EH (cell line): ENCODE measurements at regions not wholly inside any gene's neighbourhood (a gene's known extent, or its start where the extent isn't known, plus 50 kb on each side); places are given as distances from the start of the nearest gene placed in this dataset.
A peak's percentile ranks its signal among the peaks of the same experiment; 100 is the strongest.
"Not testable (repeated sequence)": the region's sequence is repeated elsewhere in the genome, so short reads cannot be mapped to it uniquely, and the experiment has no call there.

Experiments used
- DNase-seq: peaks from one replicate; pipeline ENCODE4 v3.0.0-alpha.2; 2015; ENCODE audit warnings: low read depth

DNA sequence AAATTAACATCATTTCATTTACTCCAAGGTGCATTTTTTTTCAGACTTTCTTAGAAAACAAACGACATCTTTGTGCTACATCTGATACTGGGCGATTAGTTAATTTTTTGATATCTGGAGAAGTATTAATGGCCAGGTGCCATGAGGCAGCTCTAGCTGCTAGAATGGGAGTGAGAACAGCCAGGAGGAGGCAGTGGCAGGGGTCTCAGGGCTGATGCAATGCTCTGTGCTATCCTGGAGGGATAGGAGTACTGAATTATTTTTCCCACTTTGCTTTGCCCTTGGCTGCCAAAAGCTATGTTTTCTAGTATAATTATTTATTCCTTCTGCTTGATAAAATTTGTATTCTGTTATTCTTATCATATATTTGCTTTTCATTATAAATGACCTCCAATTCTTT, 133.6 kb upstream of the NOX3 start:
- no peak for DNase-seq

DNA sequence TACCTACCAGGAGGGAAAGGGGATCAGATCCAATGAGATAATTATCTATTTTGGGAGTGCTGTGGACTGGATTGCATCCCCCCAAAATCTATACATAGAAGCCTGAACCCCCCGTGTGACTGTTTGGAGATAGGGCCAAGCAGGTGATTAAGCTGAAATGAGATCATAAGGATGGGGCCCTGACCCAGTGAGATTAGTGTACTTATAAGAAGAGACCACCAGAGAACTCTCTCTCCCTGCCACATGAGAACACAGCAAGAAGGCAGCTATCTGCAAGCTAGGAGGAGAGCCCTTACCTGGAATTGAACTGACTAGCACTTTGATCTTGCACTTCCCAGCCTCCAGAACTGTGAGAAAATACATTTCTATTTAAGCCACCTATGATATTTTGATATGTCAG, 132.2 kb upstream of the NOX3 start:
- DNase-seq: no peak

DNA sequence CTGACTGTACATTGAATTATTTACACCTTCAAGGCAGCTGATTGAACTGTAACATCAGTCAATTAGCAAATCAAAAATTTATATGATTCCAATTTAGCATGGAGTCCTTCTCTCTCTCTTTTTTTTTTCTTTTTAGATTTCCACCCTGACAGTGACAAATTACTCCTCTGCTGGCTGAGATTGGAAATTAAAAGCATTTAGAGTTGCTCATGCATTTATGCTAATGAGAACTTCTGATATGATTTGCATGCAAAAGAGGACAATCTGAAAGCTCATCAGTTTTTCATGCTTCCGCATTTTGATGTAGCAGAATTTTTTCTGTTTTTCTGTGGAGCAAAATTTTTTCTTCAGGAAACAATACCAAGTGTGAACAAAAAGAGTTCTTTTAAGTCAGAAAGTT, 130.5 kb upstream of the NOX3 start:
- DNase-seq: no peak

DNA sequence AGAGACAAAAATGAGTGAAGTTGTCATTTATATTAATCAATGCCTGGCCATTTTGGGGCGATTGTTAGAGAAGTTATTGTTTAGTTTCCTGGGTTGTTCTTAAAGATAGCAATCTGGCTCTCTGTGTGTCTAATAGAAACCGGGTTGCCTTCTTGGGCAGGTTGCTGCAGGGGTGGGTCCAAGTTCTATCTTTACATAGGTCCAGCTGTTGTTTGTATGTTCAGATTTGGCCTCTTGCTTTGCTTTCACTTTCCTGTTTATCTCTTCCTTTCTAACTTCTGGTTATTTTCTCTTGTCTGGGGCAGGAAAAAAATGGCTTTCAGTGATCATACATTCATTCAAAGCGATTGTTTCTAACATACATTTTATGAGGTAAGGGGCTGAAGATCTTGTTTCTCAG, 128.4 kb upstream of the NOX3 start:
- no peak for DNase-seq

- no peak for DNase-seq
Measured at GRCh38 chr6:155582016-155582991, 126.7 kb upstream of the NOX3 start.

GRCh38 chr6:155580904-155581303, 125.3 kb upstream of the NOX3 start:
- DNase-seq: no peak

- DNase-seq: peak; percentile 57
Measured at GRCh38 chr6:155578251-155578650, 122.6 kb upstream of the NOX3 start.

DNA sequence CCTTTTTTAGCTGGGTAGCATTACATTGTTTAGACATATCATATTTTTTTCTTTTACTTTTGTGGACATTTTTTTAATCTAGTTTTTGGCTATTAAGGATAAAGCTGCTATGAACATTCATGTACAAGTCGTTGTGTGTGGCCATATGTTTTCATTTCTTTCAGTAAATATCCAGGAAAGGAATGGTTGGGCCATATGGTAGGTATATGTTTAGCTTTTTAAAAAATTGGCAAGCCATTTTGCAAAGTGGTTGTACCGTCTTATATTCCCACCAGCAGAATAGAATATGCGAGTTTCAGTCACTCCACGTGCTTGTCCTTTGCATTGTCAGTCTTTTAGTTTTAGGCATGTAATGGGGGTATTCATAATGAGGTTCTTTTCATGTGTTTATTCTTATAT, 106.3 kb upstream of the NOX3 start:
- DNase-seq: no peak

GRCh38 chr6:155561257-155561965, 105.8 kb upstream of the NOX3 start:
- DNase-seq: peak; percentile 32

GRCh38 chr6:155549928-155550327, 94.3 kb upstream of the NOX3 start:
- DNase-seq: no peak

GRCh38 chr6:155549028-155549798, 93.6 kb upstream of the NOX3 start:
- no peak for DNase-seq

DNA sequence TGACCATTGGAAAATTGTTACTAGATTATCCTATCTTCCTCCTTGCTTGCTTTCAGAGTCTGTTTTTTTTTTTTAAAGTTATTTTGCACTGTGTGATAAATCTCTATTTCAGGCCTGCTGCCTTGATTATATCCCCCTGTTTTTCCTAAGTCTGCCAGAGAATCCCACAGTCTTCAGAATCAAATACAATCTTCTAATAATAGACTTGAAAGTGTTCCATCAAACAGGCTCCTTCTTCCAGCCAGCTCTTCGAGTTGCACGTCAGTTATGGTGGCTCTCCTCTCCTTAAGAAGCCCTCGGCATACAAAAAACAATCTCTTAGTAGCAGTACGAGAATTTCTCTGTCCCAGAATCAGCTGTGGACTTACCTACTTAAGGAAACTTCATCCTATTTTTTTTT, 92.9 kb upstream of the NOX3 start:
- DNase-seq: no peak

GRCh38 chr6:155544677-155545076, 89.0 kb upstream of the NOX3 start:
- no peak for DNase-seq

DNA sequence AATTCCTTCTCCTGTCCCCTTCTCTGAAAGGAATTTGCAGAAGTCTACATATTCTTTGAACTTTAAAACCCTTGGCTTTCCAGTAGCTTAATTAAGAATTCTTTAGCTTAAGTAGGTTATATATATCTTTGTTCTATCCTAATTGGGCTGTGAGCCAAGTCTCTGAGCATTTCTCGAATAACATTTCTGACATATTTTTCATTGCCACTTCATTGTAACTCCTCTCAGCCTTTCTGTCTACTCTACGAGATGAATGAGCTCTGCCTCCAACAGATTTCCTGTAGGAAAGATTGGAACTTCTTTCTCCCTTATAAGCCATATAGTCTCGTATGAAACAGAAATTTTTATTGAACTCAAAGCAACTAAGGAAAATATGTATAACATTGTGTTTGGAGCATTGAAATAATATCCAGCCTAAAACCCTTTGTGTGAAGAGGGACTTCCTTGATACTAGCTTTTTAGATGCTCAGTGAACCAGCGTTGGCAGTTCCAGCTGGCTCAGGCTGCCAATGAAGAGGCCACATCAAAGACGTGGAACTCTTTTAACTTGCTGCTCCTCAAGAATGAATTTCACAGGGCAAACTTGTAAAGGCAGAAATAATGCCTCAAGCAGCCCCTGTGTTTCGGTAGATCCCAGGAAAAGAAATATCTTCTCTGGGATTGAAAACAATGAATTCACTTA, 87.7 kb upstream of the NOX3 start:
- DNase-seq: peak; percentile 40

DNA sequence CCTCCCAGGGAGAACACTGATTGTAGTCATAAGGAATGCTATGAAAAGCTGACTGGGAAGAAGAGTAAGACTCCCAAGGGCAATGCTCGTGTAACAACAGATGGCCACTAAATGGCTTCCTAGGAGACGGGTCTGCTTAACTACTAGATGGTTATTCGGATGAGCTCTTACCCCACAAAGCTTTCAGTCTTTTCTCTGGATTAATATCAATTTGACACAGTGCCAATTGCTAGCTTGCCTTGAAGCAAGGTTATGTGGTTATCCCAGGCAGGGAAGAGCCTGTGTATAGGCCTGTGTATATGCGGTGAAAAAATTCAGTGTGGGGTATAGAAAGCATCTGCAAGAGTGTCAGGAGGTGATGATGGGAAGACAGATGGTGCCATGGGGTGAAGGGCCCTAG, 86.4 kb upstream of the NOX3 start:
- peak; percentile 9 for DNase-seq

DNA sequence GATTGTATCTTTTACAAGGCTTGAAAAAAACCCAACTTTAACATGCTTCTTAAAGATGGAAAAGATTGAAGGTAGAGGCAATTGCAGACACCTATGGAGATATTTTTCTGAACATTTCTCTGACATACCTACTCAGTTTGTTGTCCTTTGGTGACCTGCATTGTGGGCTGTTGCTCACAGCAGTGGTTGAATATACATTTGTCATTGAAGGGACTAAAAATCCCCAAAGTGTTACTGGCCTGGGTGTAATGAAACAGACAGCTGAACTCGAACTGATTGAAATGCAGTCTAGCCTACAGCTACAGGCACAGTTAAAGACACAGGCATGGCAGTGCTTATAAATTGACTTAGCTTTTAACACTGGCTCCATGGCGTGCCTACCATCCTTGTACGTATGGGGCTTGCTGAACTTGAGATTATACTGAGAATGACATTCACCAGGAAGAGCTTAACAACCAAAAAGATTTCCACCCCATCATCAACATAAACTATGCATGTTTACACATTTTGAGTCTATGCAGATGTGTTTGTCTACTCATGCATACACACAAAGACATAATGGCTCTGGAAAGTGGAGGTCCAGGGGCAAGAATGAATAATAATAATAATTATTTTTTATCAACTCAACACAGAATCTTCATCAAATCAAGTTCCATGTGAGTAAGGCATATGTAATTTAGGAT, 83.2 kb upstream of the NOX3 start:
- no peak for DNase-seq

DNA sequence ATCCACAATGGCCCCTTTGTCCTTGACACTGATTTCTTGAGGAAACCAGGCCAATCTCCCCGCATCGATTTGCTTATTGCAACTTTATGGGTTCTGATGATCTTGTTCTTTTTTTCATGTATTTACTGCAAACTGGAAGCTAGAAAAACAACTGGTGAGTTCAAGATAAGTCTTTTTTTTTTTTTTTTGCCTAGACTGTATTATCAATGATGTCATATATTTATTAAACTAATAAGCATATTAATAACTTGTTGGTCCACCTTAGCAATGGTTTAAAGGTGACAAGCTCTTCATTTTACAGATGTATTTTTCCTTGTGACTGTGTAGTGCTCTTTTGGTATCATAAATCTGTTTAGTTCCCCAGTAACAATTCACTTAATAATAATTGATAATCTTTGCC, 79.0 kb upstream of the NOX3 start:
- DNase-seq: no peak

DNA sequence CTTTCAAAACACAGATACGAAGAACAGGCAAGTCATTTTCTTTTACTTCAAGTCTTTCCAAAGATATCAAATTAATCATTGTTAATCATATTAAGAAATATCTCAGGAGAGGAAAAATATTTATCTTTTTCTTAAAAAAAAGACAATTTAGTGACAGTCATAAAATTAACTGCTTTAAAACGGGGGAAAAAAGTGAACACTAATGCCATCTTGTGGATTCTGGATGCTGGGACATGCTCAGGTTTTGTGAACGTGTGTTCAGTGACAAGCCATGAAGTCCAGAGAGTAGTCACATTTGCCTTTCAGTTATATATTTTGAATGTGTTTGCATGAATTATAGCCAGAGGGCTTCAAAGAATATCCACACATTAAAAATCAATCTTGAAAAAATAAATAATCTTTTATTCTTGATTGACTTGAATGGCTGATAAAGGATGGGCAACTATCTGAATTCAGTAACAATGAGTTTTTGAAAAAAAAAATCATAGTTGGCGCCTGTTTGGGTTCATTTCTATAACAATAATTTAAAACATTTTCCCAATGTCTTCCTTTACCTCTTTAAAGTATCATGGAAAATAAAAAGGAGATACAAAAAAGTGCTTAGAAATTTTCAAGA, 74.7 kb upstream of the NOX3 start:
- peak; percentile 63 for DNase-seq

DNA sequence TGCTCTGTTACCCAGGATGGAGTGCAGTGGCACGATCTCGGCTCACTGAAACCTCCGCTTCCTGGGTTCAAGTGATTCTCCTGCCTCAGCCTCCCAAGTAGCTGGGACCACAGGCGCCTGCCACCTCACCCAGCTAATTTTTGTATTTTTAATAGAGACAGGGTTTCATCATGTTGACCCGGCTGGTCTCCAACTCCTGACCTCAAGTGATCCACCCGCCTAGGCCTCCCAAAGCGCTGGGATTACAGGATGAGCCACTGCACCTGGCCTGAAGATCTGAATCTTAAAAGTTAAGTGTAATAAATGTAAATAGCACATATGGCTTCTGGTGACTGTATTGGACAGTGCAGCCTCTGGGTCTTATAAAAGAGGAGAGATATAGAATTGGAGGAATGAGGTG, 74.2 kb upstream of the NOX3 start:
- DNase-seq: not testable (repeated sequence)

GRCh38 chr6:155528982-155529453, 73.4 kb upstream of the NOX3 start:
- peak; percentile 92 for DNase-seq

- DNase-seq: no peak
Measured at GRCh38 chr6:155528335-155528734, 72.7 kb upstream of the NOX3 start.
